HCEC 1CT (cell line): ENCODE measurements at regions not wholly inside any gene's neighbourhood (a gene's known extent, or its start where the extent isn't known, plus 50 kb on each side); places are given as distances from the start of the nearest gene placed in this dataset.
"Not testable (repeated sequence)": the region's sequence is repeated elsewhere in the genome, so short reads cannot be mapped to it uniquely, and the experiment has no call there.

ENCODE experiments used
- DNase-seq: peaks from one replicate; pipeline ENCODE4 v3.0.0-alpha.2; 2017

- DNase-seq = peak; percentile 60
Observed at GRCh38 chr6:85126485-85127167, 323.3 kb upstream of the NT5E start.

GRCh38 chr6:85125526-85125925 lies 324.4 kb upstream of the NT5E start:
- no peak for DNase-seq

DNA sequence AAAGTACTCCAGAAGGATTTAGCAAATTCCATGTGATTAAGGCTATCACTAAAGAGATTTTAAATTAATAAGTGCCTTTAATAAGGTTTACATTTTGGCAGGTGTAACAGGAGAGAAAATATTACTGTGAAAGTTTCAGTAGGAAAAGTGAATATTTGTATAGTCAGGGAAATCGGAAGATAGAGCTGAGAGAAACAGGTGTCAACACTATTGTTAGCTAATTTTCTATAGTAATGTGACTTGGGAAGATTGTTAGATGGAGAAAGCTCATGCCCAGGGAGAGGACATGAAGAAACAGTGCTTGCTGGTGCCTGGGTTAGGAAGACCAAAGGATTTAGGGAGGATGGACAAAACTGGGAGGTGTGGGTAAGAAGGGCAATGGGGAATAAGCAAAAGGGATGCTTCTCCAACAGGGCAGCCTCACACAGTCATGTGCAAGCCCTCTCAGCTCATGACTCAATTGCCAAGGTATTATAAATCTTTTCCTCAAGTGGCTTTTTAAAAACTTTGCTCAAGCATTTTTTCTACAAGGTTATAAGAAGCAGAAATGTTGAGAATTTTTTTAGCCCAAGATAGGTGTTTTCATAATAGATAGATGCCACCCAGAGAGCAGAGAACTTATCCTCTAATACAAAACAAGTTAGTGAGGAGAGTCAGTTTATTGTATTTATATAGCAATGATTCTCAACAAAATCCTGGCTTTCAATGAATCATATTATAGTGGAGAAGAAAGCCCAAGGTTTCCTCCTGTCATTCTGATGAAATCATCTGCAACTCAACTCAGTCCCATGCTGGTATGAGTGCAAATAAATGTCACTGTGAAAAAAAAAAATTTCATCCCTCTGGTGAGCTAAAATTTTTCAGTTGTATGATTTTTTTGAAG lies 325.2 kb upstream of the NT5E start:
- DNase-seq = no peak

DNA sequence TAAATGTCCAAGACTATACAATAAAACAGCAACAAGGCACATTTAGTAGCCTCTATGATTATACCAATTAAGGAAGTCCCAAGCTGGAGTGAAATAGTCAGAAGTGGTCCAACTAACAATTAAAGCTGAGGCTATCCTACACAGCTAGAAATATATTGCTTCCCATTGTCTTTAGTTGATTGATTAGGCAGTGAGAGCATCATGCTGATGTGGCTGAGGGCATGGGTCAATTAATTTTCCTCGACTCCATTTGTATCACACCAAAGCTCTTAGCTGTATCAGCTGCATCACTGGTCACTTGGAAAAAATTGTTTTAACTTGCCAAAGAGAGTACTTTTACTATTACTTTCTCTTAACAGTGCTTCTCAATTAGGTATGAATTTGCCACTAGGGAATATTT lies 328.7 kb upstream of the NT5E start:
- DNase-seq = no peak

DNA sequence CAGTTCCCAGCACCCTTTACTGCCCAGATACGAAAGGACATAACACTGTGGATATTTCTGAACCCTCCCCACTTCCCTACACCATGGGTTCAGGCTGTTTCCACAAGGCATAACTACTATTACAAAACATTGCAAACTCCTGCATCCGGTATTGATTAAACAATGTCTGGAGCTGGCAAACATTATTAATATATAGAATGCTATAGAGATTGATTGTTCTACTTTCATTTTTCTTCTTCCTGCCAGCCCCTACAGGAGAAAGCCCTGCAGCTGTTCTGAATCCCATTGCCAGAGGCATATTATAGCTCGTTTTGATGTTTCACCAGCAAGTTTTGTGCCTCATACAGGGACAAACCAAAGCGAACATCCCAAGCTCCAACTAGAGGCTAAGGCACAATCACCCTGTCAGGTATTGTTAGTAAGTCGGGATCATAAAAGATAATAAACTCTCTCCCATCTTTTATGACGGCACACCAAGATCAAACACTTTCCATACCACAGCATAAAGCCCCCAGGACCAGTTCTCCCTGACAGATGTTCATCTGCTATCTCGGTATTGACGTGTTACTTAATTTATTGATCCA lies 331.1 kb upstream of the NT5E start:
- no peak for DNase-seq

DNA sequence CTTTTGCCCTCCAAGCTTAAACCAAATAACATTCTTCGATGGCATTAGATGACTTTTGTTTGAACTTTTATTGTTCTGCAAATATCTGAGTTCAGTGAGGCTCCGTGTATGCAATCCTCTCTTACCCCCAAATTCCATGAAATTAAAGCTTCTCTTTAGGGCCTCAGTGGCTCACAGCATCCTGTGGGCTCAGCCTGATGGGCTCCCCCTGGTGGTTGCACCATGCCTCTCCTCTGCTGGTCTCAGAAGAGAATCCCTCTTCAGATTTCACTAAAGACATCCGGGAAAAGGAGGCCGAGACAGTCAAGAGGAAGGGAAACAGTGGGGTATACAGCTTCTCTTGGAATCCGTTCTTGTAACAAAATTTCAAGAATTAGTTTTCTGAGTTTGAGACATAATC lies 331.6 kb upstream of the NT5E start:
- no peak for DNase-seq

- no peak for DNase-seq
Observed at GRCh38 chr6:85116475-85116874, 333.4 kb upstream of the NT5E start.

DNA sequence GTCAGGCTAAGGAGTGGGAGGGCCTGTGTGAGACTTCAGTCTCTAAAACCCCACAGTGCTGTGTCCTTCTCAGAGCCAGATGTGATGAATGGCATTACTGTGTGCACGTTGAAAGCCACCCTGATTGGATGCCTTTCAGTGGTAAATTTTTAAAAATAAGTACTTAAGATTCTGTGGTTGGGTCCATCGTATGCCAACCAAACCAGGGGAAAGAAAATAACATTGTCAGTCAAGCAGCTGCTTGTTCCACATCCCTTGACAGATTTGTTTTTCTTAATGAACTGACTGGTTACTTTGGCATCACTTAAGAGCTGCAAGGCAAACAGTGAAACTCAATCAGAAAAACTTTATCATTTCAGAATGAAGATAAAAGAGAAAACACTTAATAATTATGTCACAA lies 334.0 kb upstream of the NT5E start:
- DNase-seq = no peak

GRCh38 chr6:85115376-85115775 lies 334.5 kb upstream of the NT5E start:
- DNase-seq = no peak

- DNase-seq = no peak
Observed at GRCh38 chr6:85114581-85114935, 335.3 kb upstream of the NT5E start.

DNA sequence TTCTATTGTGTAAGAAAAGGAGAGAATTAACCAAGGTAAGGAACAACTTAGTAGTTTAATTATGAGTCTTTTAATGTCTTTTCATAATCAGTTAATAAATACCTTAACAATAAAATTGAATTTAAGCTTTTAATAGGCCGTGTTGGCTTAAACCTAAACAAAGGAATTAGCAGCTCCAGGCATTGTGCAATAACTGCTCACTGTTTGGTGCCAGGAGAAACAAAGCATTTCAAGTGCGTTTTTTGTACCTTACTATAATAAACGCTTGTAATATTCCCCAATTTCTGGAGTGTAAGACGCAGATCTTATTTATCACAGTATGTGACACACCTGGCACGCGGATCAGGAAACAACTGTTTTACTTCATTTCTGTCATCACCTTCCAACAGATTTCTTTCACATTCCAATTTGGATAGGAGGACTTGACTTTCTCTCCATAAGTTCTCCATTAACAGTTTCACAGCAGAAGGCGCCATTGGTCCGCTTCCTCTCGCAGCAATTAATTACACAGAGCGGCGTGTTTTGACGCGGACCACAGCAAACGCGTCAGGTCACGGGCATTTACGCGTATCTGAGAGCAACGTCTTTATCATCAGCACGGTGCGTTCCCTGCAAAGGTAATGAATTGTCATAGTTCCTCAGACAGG lies 335.8 kb upstream of the NT5E start:
- DNase-seq = no peak

GRCh38 chr6:85112540-85112939 lies 337.3 kb upstream of the NT5E start:
- DNase-seq = no peak

- no peak for DNase-seq
Observed at GRCh38 chr6:85111481-85112011, 338.3 kb upstream of the NT5E start.

DNA sequence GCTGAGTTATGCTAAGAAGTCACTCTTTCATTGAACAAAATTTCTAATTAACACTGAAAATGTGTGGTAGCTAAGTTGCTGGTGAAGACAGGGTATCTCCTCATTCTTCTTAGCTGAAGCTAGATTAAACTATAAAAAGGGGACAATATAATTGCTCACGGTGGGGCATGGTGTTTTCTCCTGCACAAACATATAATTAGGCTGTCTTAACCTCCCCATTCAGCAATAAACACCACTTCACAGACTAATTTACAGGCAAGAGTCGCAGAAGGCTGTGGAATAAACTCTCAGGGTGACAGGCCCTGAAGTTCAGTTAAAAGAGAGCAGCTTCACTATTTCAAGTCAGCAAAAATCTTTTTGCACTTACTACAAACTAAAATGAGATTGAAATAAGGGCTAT lies 338.9 kb upstream of the NT5E start:
- no peak for DNase-seq

DNA sequence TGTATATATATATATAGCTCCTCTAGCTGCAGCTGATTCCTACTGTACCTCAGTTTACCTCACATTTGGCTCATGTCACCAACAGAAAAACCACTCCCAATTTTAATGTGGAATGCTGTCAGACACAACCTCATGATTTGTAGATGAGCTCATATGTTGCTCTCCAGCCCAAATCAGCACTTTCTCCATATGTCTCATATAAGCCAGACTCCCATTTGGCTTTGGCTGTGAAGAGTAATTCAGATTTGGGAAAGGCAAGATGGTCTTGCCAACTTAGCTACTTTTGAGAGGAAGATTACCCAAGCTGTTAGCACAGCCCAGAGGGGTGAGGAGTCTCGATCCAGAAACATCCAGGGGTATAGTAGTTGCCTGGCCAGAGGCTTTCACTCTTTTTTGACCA lies 342.2 kb upstream of the NT5E start:
- no peak for DNase-seq

- no peak for DNase-seq
Observed at GRCh38 chr6:85096976-85097375, 332.6 kb upstream of the TBX18 start.

GRCh38 chr6:85092226-85092625 lies 327.8 kb upstream of the TBX18 start:
- DNase-seq = no peak

DNA sequence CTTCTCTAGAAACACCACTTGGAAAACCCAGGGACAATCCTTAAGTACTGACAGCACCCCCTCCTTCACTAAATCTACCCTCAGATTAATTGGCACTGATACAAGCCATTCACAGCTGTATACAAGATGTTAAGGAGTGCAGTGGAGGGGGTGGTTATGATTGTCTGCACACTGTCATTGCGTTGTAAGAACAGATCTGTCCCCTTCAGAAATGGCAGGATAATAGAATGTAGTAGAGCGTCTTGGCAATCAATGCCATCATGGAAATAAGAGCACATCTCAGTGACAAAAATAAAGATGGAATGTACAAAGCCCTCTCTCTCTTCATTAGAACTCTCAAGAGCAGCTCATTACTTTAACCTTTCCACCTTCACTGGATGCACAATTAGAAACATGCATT lies 324.9 kb upstream of the TBX18 start:
- no peak for DNase-seq

- DNase-seq = no peak
Observed at GRCh38 chr6:85085875-85086274, 321.5 kb upstream of the TBX18 start.

DNA sequence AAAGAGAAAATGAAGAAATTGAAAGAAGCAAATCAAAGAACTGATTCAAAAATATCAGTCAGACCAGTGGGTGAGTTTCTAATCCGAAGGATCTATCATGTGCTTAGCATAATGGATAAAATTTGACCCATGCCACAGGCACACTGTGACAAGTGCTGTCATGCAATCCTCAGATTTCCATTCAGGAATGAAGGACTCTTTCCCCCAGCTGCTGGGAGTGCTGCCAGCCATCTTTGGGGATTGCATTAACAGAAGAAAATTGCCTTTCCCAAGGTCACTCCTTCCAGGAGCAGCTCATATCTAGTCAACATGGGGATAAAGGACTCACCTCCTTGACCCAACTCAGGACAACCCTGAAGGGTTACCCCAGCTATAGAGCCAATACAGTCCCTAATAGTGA lies 316.7 kb upstream of the TBX18 start:
- no peak for DNase-seq

DNA sequence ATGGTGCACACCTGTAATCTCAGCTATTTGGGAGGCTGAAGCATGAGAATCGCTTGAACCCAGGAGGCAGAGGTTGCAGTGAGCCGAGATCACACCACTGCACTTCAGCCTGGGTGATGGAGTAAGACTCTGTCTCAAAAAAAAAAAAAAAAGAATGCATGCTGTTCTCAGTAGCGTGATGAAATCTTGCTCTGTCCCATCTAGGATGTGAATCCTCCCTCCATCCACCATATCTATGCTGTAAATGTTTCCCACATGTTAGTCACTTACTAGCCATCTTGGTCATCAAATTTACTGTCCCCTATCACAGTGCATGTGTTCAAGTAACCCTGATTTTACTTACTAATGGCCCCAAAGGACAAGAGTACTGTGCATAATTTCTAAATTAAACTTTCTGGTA lies 315.4 kb upstream of the TBX18 start:
- no peak for DNase-seq

DNA sequence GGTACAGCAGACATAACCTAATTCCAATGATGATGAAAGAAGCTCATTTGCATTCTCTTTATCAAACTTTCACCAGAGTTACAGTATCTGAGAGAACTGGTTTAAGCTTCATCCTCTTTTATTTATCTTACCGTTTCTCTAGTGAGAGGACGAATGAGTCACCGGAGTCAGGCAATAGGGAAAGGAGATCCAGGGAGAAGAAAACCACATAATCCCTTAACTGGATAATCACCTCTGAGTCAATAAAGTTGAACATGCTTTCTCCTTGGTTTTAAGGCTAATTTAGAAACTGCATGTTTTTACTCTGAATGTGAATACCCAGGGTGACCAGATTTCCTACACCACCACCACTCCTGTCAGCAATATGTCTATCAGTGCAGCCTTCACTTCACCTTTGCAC lies 313.7 kb upstream of the TBX18 start:
- peak; percentile 97 for DNase-seq

DNA sequence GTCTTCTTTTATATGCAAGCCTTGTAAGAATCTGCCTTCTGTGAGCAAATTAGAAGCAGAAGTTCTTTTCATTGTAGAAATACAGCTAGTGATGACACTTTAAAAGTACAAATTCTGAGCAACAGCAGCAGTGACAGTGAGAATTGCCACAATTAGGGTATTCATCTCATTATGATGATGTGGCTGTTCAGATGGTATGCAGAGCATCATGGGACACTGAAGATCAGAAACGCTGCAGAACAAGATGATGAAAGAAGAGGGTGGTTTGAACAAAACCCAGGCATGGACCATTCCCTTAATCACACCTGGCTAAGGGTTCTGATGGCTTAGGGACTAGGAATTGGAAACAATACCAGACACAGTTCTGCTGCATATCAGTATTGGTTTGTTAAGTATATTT lies 312.7 kb upstream of the TBX18 start:
- peak; percentile 5 for DNase-seq

DNA sequence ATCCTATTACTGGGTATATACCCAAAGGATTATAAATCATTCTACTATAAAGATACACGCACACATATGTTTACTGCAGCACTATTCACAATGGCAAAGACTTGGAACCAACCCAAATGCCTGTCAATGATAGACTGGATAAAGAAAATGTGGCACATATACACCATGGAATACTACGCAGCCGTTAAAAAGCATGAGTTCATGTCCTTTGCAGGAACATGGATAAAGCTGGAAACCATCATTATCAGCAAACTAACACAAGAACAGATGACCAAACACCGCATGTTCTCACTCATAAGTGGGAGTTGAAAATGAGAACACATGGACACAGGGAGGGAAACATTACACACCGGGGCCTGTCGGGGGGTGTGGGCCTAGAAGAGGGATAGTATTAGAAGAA lies 307.4 kb upstream of the TBX18 start:
- DNase-seq = not testable (repeated sequence)
